Lung (tissue), 11 donors: ENCODE measurements at regions not wholly inside any gene's neighbourhood (a gene's known extent, or its start where the extent isn't known, plus 50 kb on each side); places are given as distances from the start of the nearest gene placed in this dataset.

Experiments used
- ATAC-seq: fragments of 200-7000 bp; cut with Tn5 transposase; one replicate; pipeline ENCODE4 v1.9.1; 2020; ENCODE audit warnings: moderate number of reproducible peaks; ENCODE audit not compliant: insufficient read depth, low FRiP score
- DNase-seq, 3 donors: peaks; one replicate each; pipeline ENCODE4 v3.0.0-alpha.2; 2013 to 2017
- H3K27ac ChIP-seq, 2 donors: one replicate each; pipeline ENCODE4 v1.5.1; 2013; ENCODE audit warnings: mild to moderate bottlenecking in 2 of 2, moderate library complexity in 2 of 2, control low read depth in 1 of 2, inconsistent platforms in 1 of 2, low read depth in 1 of 2, low read length in 1 of 2
- H3K27me3 ChIP-seq, 3 donors: one replicate each; pipeline ENCODE4 v1.5.1; 2013; ENCODE audit warnings: low read length in 2 of 3; ENCODE audit not compliant: control insufficient read depth in 3 of 3, insufficient read depth in 3 of 3
- H3K36me3 ChIP-seq, 4 donors: one replicate each; pipeline ENCODE4 v1.5.1; 2013; ENCODE audit warnings: low read length in 4 of 4, mild to moderate bottlenecking in 1 of 4, moderate library complexity in 1 of 4; ENCODE audit not compliant: control insufficient read depth in 4 of 4, insufficient read depth in 4 of 4
- H3K4me1 ChIP-seq, 5 donors: one replicate each; pipeline ENCODE4 v1.5.1; 2013; ENCODE audit warnings: low read length in 5 of 5, mild to moderate bottlenecking in 2 of 5, moderate library complexity in 1 of 5; ENCODE audit not compliant: control insufficient read depth in 5 of 5, insufficient read depth in 5 of 5
- H3K4me3 ChIP-seq: one replicate; pipeline ENCODE4 v1.5.1; 2013; ENCODE audit warnings: mild to moderate bottlenecking, control low read depth, moderate library complexity
- H3K9ac ChIP-seq, 2 donors: one replicate each; pipeline ENCODE4 v1.5.1; 2013; ENCODE audit warnings: low read length in 2 of 2, control low read depth in 1 of 2; ENCODE audit not compliant: insufficient read depth in 1 of 2
- H3K9me3 ChIP-seq, 4 donors: one replicate each; pipeline ENCODE4 v1.5.1; 2013; ENCODE audit warnings: low read length in 3 of 4, mild to moderate bottlenecking in 1 of 4, moderate library complexity in 1 of 4; ENCODE audit not compliant: control insufficient read depth in 4 of 4, insufficient read depth in 3 of 4
- CTCF ChIP-seq: IDR thresholded peaks from 2 replicates; pipeline ENCODE4 v1.5.1; 2012; ENCODE audit warnings: mild to moderate bottlenecking; ENCODE audit errors: control extremely low read depth, extremely low read depth
- WGBS, 2 donors: extraction: QIAGEN DNeasy Blood & Tissue Kit; methylation state at CpG; one replicate each; pipeline ENCODE4 v1.1.7; 2013; 5-methylcytosine and 5-hydroxymethylcytosine counted together
- donor health status: control.
- donor health status: control.
- donor health status: Bipolar disorder and iron deficiency.
- donor health status: healthy.
- donor health status: DM: yes; HTN: yes; CAD: no.

- Histone ChIP-seq H3K9ac (no peak overlapping the region), H3K36me3 (no peaks in the 10 kb centered on the region), H3K27ac (no peak overlapping the region), H3K9me3 (peaks cover 0 to 9% (median 0%) of the 10 kb centered on the region in 4 donors), H3K4me1 (peaks cover 0 to 4% (median 0%) of the 10 kb centered on the region in 5 donors), H3K27me3 (peaks cover 0 to 3% (median 0%) of the 10 kb centered on the region in 3 donors), H3K4me3 (no peak overlapping the region)
- DNase-seq (no peak), ATAC-seq (no peak)
- no peak for TF ChIP-seq CTCF
- 42 to 54% methylated on average over 7 of the region's 7 CpGs for WGBS, 2 donors
Observed at GRCh38 chr5:3511934-3512333, 83.7 kb upstream of the IRX1 start.

GRCh38 chr5:3511519-3511918 is 84.1 kb upstream of the IRX1 start:
- Histone ChIP-seq H3K4me1 (peaks cover 0 to 4% (median 0%) of the 10 kb centered on the region in 5 donors), H3K9me3 (peaks cover 0 to 9% (median 0%) of the 10 kb centered on the region in 4 donors), H3K9ac (no peak overlapping the region), H3K27ac (no peak overlapping the region), H3K4me3 (no peak overlapping the region), H3K36me3 (no peaks in the 10 kb centered on the region), H3K27me3 (peaks cover 0 to 3% (median 0%) of the 10 kb centered on the region in 3 donors)
- no peak for ATAC-seq
- 65 to 77% methylated on average over 9 of the region's 9 CpGs for WGBS, 2 donors
- TF ChIP-seq CTCF = no peak
- no peak for DNase-seq

- whole genome bisulfite sequencing, 2 donors = 83 to 84% methylated on average over 18 of the region's 18 CpGs
- Histone ChIP-seq H3K4me1 (peaks cover 0 to 4% (median 0%) of the 10 kb centered on the region in 5 donors), H3K27me3 (peaks cover 0 to 3% (median 0%) of the 10 kb centered on the region in 3 donors), H3K4me3 (no peak overlapping the region), H3K27ac (no peak overlapping the region), H3K9me3 (peaks cover 0 to 9% (median 0%) of the 10 kb centered on the region in 4 donors), H3K36me3 (no peaks in the 10 kb centered on the region), H3K9ac (no peak overlapping the region)
- TF ChIP-seq CTCF = no peak
- DNase-seq = no peak
- ATAC-seq = no peak
Observed at GRCh38 chr5:3510642-3511417, 84.8 kb upstream of the IRX1 start.
